Gastroesophageal sphincter (tissue), 3 donors: ENCODE measurements at regions not wholly inside any gene's neighbourhood (a gene's known extent, or its start where the extent isn't known, plus 50 kb on each side); places are given as distances from the start of the nearest gene placed in this dataset.

Experiments
- CTCF ChIP-seq, 4 experiments: fragments of 200-600 bp in 2 of 4; fragments of 450-650 bp in 2 of 4; sonication (generic) in 1 of 4; IDR thresholded peaks; one replicate each; pipeline ENCODE4 v1.5.1; 2017 to 2019; ENCODE audit warnings: antibody characterized with exemption in 4 of 4, mild to moderate bottlenecking in 2 of 4, moderate library complexity in 2 of 4
- EP300 ChIP-seq: sonication (generic); formaldehyde crosslinking; IDR thresholded peaks from one replicate; pipeline ENCODE4 v1.6.1; 2017; ENCODE audit warnings: antibody characterized with exemption, mild to moderate bottlenecking
- POLR2A ChIP-seq, 2 donors: fragments of 450-650 bp; IDR thresholded peaks; one replicate each; pipeline ENCODE4 v1.6.1; 2017; ENCODE audit warnings: antibody characterized with exemption in 2 of 2, mild to moderate bottlenecking in 2 of 2, moderate library complexity in 1 of 2
- POLR2AphosphoS5 ChIP-seq: sonication (generic); formaldehyde crosslinking; IDR thresholded peaks from one replicate; pipeline ENCODE4 v1.6.1; 2017; ENCODE audit warnings: antibody characterized with exemption

- TF ChIP-seq POLR2AphosphoS5 (no peak), POLR2A (IDR thresholded peaks at IDR 0.05) (no peak), CTCF (IDR thresholded peaks at IDR 0.05) (no peak), EP300 (no peak)
These were observed 1870.1 kb downstream of the LRRC4C start for GRCh38 chr11:39589391-39589790.
